Renal cortical epithelial cell (primary cell): ENCODE measurements at regions not wholly inside any gene's neighbourhood (a gene's known extent, or its start where the extent isn't known, plus 50 kb on each side); places are given as distances from the start of the nearest gene placed in this dataset.
A peak's percentile ranks its signal among the peaks of the same experiment; 100 is the strongest.

ENCODE experiments used
- DNase-seq: peaks from one replicate; pipeline ENCODE4 v3.0.0-alpha.2; 2011; ENCODE audit warnings: low read depth

- no peak for DNase-seq
Observed at GRCh38 chr6:2535506-2535905, 215.2 kb downstream of the MYLK4 start.

GRCh38 chr6:2534406-2535042 is 216.2 kb downstream of the MYLK4 start:
- no peak for DNase-seq

- DNase-seq: peak; percentile 90
Observed at GRCh38 chr6:2531426-2532215, 219.1 kb downstream of the MYLK4 start.

- no peak for DNase-seq
Observed at GRCh38 chr6:2529211-2529719, 221.5 kb downstream of the MYLK4 start.

GRCh38 chr6:2528156-2528555 is 222.6 kb downstream of the MYLK4 start:
- DNase-seq: no peak

- no peak for DNase-seq
Observed at GRCh38 chr6:2526766-2527165, 224.0 kb downstream of the MYLK4 start.

GRCh38 chr6:2524090-2524489 is 226.6 kb downstream of the MYLK4 start:
- DNase-seq: no peak

- DNase-seq: no peak
Observed at GRCh38 chr6:2523061-2523460, 227.7 kb downstream of the MYLK4 start.

- DNase-seq: peak; percentile 43
Observed at GRCh38 chr6:2522521-2522920, 228.2 kb downstream of the MYLK4 start.

GRCh38 chr6:2517855-2518473 is 232.8 kb downstream of the MYLK4 start:
- no peak for DNase-seq

- DNase-seq: no peak
Observed at GRCh38 chr6:2517401-2517800, 233.3 kb downstream of the MYLK4 start.

GRCh38 chr6:2516059-2516458 is 234.7 kb downstream of the MYLK4 start:
- no peak for DNase-seq

- DNase-seq: peak; percentile 74
Observed at GRCh38 chr6:2514965-2515543, 235.7 kb downstream of the MYLK4 start.

GRCh38 chr6:2512802-2513201 is 237.9 kb downstream of the MYLK4 start:
- DNase-seq: no peak

GRCh38 chr6:2510316-2510715 is 240.4 kb downstream of the MYLK4 start:
- DNase-seq: no peak

- DNase-seq: no peak
Observed at GRCh38 chr6:2509711-2510110, 241.0 kb downstream of the MYLK4 start.

GRCh38 chr6:2508071-2508470 is 242.7 kb downstream of the MYLK4 start:
- no peak for DNase-seq

- no peak for DNase-seq
Observed at GRCh38 chr6:2507521-2508037, 243.1 kb downstream of the MYLK4 start.

- DNase-seq: no peak
Observed at GRCh38 chr6:2507016-2507415, 243.7 kb downstream of the MYLK4 start.

GRCh38 chr6:2505624-2506023 is 245.1 kb downstream of the MYLK4 start:
- no peak for DNase-seq

GRCh38 chr6:2504495-2505064 is 246.1 kb downstream of the MYLK4 start:
- no peak for DNase-seq
